GM04504 (cell line): ENCODE measurements at regions not wholly inside any gene's neighbourhood (a gene's known extent, or its start where the extent isn't known, plus 50 kb on each side); places are given as distances from the start of the nearest gene placed in this dataset.

Experiments used
- DNase-seq: peaks from one replicate; pipeline ENCODE4 v3.0.0-alpha.2; 2012; ENCODE audit warnings: low read depth

- no peak for DNase-seq
Measured at GRCh38 chr1:214928574-214928973, 154.0 kb upstream of the KCNK2 start.

- DNase-seq, result no peak
Measured at GRCh38 chr1:214933375-214933774, 149.2 kb upstream of the KCNK2 start.

GRCh38 chr1:214934045-214934444 lies 148.5 kb upstream of the KCNK2 start:
- DNase-seq, result no peak

- no peak for DNase-seq
Measured at GRCh38 chr1:214935258-214935657, 147.3 kb upstream of the KCNK2 start.

GRCh38 chr1:214939180-214939579 lies 143.4 kb upstream of the KCNK2 start:
- no peak for DNase-seq

- no peak for DNase-seq
Measured at GRCh38 chr1:214941061-214941460, 141.5 kb upstream of the KCNK2 start.

GRCh38 chr1:214943054-214943453 lies 139.5 kb upstream of the KCNK2 start:
- no peak for DNase-seq

- no peak for DNase-seq
Measured at GRCh38 chr1:214946615-214947014, 135.9 kb upstream of the KCNK2 start.

- DNase-seq, result no peak
Measured at GRCh38 chr1:214952648-214953047, 129.9 kb upstream of the KCNK2 start.

GRCh38 chr1:214953901-214954616 lies 128.5 kb upstream of the KCNK2 start:
- no peak for DNase-seq

GRCh38 chr1:214954617-214954949 lies 128.0 kb upstream of the KCNK2 start:
- no peak for DNase-seq

GRCh38 chr1:214957330-214958137 lies 125.0 kb upstream of the KCNK2 start:
- peak; percentile 98 for DNase-seq

- DNase-seq, result no peak
Measured at GRCh38 chr1:214958486-214958885, 124.1 kb upstream of the KCNK2 start.

GRCh38 chr1:214966346-214966745 lies 116.2 kb upstream of the KCNK2 start:
- peak; percentile 62 for DNase-seq

- DNase-seq, result peak; percentile 28
Measured at GRCh38 chr1:214967865-214968575, 114.5 kb upstream of the KCNK2 start.

- DNase-seq, result no peak
Measured at GRCh38 chr1:214970016-214970415, 112.5 kb upstream of the KCNK2 start.

- DNase-seq, result no peak
Measured at GRCh38 chr1:214971071-214971470, 111.5 kb upstream of the KCNK2 start.

- DNase-seq, result no peak
Measured at GRCh38 chr1:214974002-214974401, 108.5 kb upstream of the KCNK2 start.

GRCh38 chr1:214976665-214977064 lies 105.9 kb upstream of the KCNK2 start:
- no peak for DNase-seq

- DNase-seq, result no peak
Measured at GRCh38 chr1:214977110-214977509, 105.4 kb upstream of the KCNK2 start.

GRCh38 chr1:214977700-214978374 lies 104.7 kb upstream of the KCNK2 start:
- DNase-seq, result no peak

GRCh38 chr1:214979191-214979590 lies 103.3 kb upstream of the KCNK2 start:
- no peak for DNase-seq
